ENCODE measurements at regions not wholly inside any gene's neighbourhood (a gene's known extent, or its start where the extent isn't known, plus 50 kb on each side); places are given as distances from the start of the nearest gene placed in this dataset.

GRCh38 chr1:38576241-38576640, 283.3 kb downstream of the RRAGC start:
- intact Hi-C loops (cut with micrococcal nuclease), result no loop called here

GRCh38 chr1:38571726-38572125, 287.8 kb downstream of the RRAGC start:
- Histone ChIP-seq H3K9me3 (ENCODE audit: control insufficient read depth in 2 of 3, low read length in 3 of 3) (no peaks in the 10 kb centered on the region), H3K27me3 (ENCODE audit: control insufficient read depth in 2 of 2, insufficient read depth in 2 of 2, low read length in 2 of 2) (no peaks in the 10 kb centered on the region), H3K27ac (ENCODE audit: low read depth, low read length) (no peak overlapping the region), H3K36me3 (ENCODE audit: control insufficient read depth in 2 of 3, insufficient read depth in 3 of 3, low read length in 3 of 3) (no peaks in the 10 kb centered on the region), H3K4me3 (ENCODE audit: low read length) (no peak overlapping the region), H3K4me1 (ENCODE audit: control insufficient read depth in 2 of 2, insufficient read depth in 2 of 2, low read length in 2 of 2) (no peaks in the 10 kb centered on the region)
- Mint-ChIP-seq H3K9me3 (no peaks in the 10 kb centered on the region), H3K27ac (no peak overlapping the region), H3K4me3 (no peak overlapping the region), H3K36me3 (no peaks in the 10 kb centered on the region), H3K4me1 (peaks cover 6 to 18% (median 9%) of the 10 kb centered on the region in 7 donors), H3K27me3 (peaks cover 14 to 60% (median 21%) of the 10 kb centered on the region in 5 donors)
- no peak for ATAC-seq
- CTCF ChIA-PET, result interaction anchor here (1.1 to 1.2 kb wide), 2 partner anchors 11 to 553 kb away, joined by 3 read pairs; no protein-coding TSS in a partner anchor
- intact Hi-C loops (cut with micrococcal nuclease), result no loop called here
- POLR2A ChIA-PET, result interaction anchor here (0.6 kb wide), 1 partner anchor 199 kb away, joined by 3 read pairs; no protein-coding TSS in a partner anchor
- no peak for DNase-seq

More at GRCh38 chr1:38576241-38576640, 283.3 kb downstream of the RRAGC start:
- Histone ChIP-seq H3K36me3 (ENCODE audit: control insufficient read depth in 2 of 3, insufficient read depth in 3 of 3, low read length in 3 of 3) (no peaks in the 10 kb centered on the region), H3K4me1 (ENCODE audit: control insufficient read depth in 2 of 2, insufficient read depth in 2 of 2, low read length in 2 of 2) (no peaks in the 10 kb centered on the region), H3K4me3 (ENCODE audit: low read length) (no peak overlapping the region), H3K27ac (ENCODE audit: low read depth, low read length) (no peak overlapping the region), H3K9me3 (ENCODE audit: control insufficient read depth in 2 of 3, low read length in 3 of 3) (no peaks in the 10 kb centered on the region), H3K27me3 (ENCODE audit: control insufficient read depth in 2 of 2, insufficient read depth in 2 of 2, low read length in 2 of 2) (peaks cover 0 to 12% of the 10 kb centered on the region in 2 donors)
- POLR2A ChIA-PET, result no interaction called here
- H3K27me3 Mint-ChIP-seq, result peaks cover 33 to 79% (median 38%) of the 10 kb centered on the region in 5 donors
- no peak overlapping the region for H3K4me3 Mint-ChIP-seq
- DNase-seq (no peak), ATAC-seq (no peak)
- peaks cover 6 to 18% (median 10%) of the 10 kb centered on the region in 7 donors for H3K4me1 Mint-ChIP-seq
- H3K27ac Mint-ChIP-seq, result no peak overlapping the region
- H3K36me3 Mint-ChIP-seq, result no peaks in the 10 kb centered on the region
- CTCF ChIA-PET, result no interaction called here
- peaks cover 0 to 1% (median 0%) of the 10 kb centered on the region in 11 donors for H3K9me3 Mint-ChIP-seq

GRCh38 chr1:38570657-38570975, 289.0 kb downstream of the RRAGC start:
- Mint-ChIP-seq H3K4me3 (no peak overlapping the region), H3K36me3 (no peaks in the 10 kb centered on the region), H3K27ac (no peak overlapping the region), H3K27me3 (peaks cover 14 to 59% (median 21%) of the 10 kb centered on the region in 5 donors), H3K9me3 (no peaks in the 10 kb centered on the region), H3K4me1 (peaks cover 6 to 18% (median 9%) of the 10 kb centered on the region in 7 donors)
- Histone ChIP-seq H3K27me3 (ENCODE audit: control insufficient read depth in 2 of 2, insufficient read depth in 2 of 2, low read length in 2 of 2) (no peaks in the 10 kb centered on the region), H3K9me3 (ENCODE audit: control insufficient read depth in 2 of 3, low read length in 3 of 3) (no peaks in the 10 kb centered on the region), H3K36me3 (ENCODE audit: control insufficient read depth in 2 of 3, insufficient read depth in 3 of 3, low read length in 3 of 3) (no peaks in the 10 kb centered on the region), H3K4me1 (ENCODE audit: control insufficient read depth in 2 of 2, insufficient read depth in 2 of 2, low read length in 2 of 2) (no peaks in the 10 kb centered on the region), H3K27ac (ENCODE audit: low read depth, low read length) (no peak overlapping the region), H3K4me3 (ENCODE audit: low read length) (no peak overlapping the region)
- DNase-seq (no peak), ATAC-seq (no peak)
- ChIA-PET POLR2A (no interaction called here), CTCF (interaction anchor here (1.1 kb wide), 1 partner anchor 12 kb away, joined by 3 read pairs; no protein-coding TSS in a partner anchor)
- intact Hi-C loops (cut with micrococcal nuclease), result no loop called here

- Mint-ChIP-seq H3K9me3 (no peaks in the 10 kb centered on the region), H3K36me3 (no peaks in the 10 kb centered on the region), H3K4me1 (peaks cover 6 to 19% (median 9%) of the 10 kb centered on the region in 7 donors), H3K27me3 (peaks cover 14 to 60% (median 25%) of the 10 kb centered on the region in 5 donors), H3K4me3 (no peak overlapping the region), H3K27ac (peak overlapping the region in 2 of 9 donors; percentile 7 to 64)
- intact Hi-C loops (cut with micrococcal nuclease), result no loop called here
- ChIA-PET POLR2A (no interaction called here), CTCF (no interaction called here)
- ATAC-seq (no peak), DNase-seq (no peak)
- H3K27ac ChIP-seq (ENCODE audit: low read depth, low read length), result no peak overlapping the region
- no peaks in the 10 kb centered on the region for H3K4me1 ChIP-seq (ENCODE audit: control insufficient read depth in 2 of 2, insufficient read depth in 2 of 2, low read length in 2 of 2)
- no peaks in the 10 kb centered on the region for H3K36me3 ChIP-seq (ENCODE audit: control insufficient read depth in 2 of 3, insufficient read depth in 3 of 3, low read length in 3 of 3)
- no peak overlapping the region for H3K4me3 ChIP-seq (ENCODE audit: low read length)
- H3K9me3 ChIP-seq (ENCODE audit: control insufficient read depth in 2 of 3, low read length in 3 of 3), result no peaks in the 10 kb centered on the region
- no peaks in the 10 kb centered on the region for H3K27me3 ChIP-seq (ENCODE audit: control insufficient read depth in 2 of 2, insufficient read depth in 2 of 2, low read length in 2 of 2)
These were observed 289.5 kb downstream of the RRAGC start for GRCh38 chr1:38569932-38570656.

GRCh38 chr1:38568061-38568857, 291.3 kb downstream of the RRAGC start:
- CTCF ChIA-PET, result no interaction called here
- ATAC-seq, result no peak
- Histone ChIP-seq H3K27ac (ENCODE audit: low read depth, low read length) (no peak overlapping the region), H3K4me3 (ENCODE audit: low read length) (no peak overlapping the region), H3K27me3 (ENCODE audit: control insufficient read depth in 2 of 2, insufficient read depth in 2 of 2, low read length in 2 of 2) (no peaks in the 10 kb centered on the region), H3K4me1 (ENCODE audit: control insufficient read depth in 2 of 2, insufficient read depth in 2 of 2, low read length in 2 of 2) (peaks cover 0 to 10% of the 10 kb centered on the region in 2 donors), H3K36me3 (ENCODE audit: control insufficient read depth in 2 of 3, insufficient read depth in 3 of 3, low read length in 3 of 3) (no peaks in the 10 kb centered on the region), H3K9me3 (ENCODE audit: control insufficient read depth in 2 of 3, low read length in 3 of 3) (no peaks in the 10 kb centered on the region)
- intact Hi-C loops (cut with micrococcal nuclease), result no loop called here
- Mint-ChIP-seq H3K4me1 (peaks cover 18 to 38% (median 23%) of the 10 kb centered on the region in 7 donors), H3K9me3 (no peaks in the 10 kb centered on the region), H3K27ac (no peak overlapping the region), H3K4me3 (no peak overlapping the region), H3K27me3 (peaks cover 20 to 62% (median 38%) of the 10 kb centered on the region in 5 donors), H3K36me3 (no peaks in the 10 kb centered on the region)
- no peak for DNase-seq
- POLR2A ChIA-PET, result interaction anchor here (0.7 kb wide), 1 partner anchor 93 kb away, joined by 3 read pairs; no protein-coding TSS in a partner anchor

- CTCF ChIA-PET, result interaction anchor here (0.7 kb wide), 1 partner anchor 84 kb away, joined by 4 read pairs; no protein-coding TSS in a partner anchor
- Mint-ChIP-seq H3K9me3 (no peaks in the 10 kb centered on the region), H3K27ac (no peak overlapping the region), H3K27me3 (peaks cover 27 to 67% (median 47%) of the 10 kb centered on the region in 5 donors), H3K4me1 (peaks cover 19 to 46% (median 31%) of the 10 kb centered on the region in 7 donors), H3K36me3 (peaks cover 0 to 2% (median 0%) of the 10 kb centered on the region in 5 donors), H3K4me3 (no peak overlapping the region)
- ATAC-seq, result no peak
- no peak overlapping the region for H3K4me3 ChIP-seq (ENCODE audit: low read length)
- H3K4me1 ChIP-seq (ENCODE audit: control insufficient read depth in 2 of 2, insufficient read depth in 2 of 2, low read length in 2 of 2), result peaks cover 0 to 10% of the 10 kb centered on the region in 2 donors
- DNase-seq, result no peak
- H3K27ac ChIP-seq (ENCODE audit: low read depth, low read length), result no peak overlapping the region
- H3K27me3 ChIP-seq (ENCODE audit: control insufficient read depth in 2 of 2, insufficient read depth in 2 of 2, low read length in 2 of 2), result no peaks in the 10 kb centered on the region
- intact Hi-C loops (cut with micrococcal nuclease), result no loop called here
- no peaks in the 10 kb centered on the region for H3K9me3 ChIP-seq (ENCODE audit: control insufficient read depth in 2 of 3, low read length in 3 of 3)
- no peaks in the 10 kb centered on the region for H3K36me3 ChIP-seq (ENCODE audit: control insufficient read depth in 2 of 3, insufficient read depth in 3 of 3, low read length in 3 of 3)
- POLR2A ChIA-PET, result interaction anchor here (0.7 kb wide), 1 partner anchor 92 kb away, joined by 3 read pairs; no protein-coding TSS in a partner anchor
These were observed 292.2 kb downstream of the RRAGC start for GRCh38 chr1:38567401-38567800.
